ENCODE measurements at regions not wholly inside any gene's neighbourhood (a gene's known extent, or its start where the extent isn't known, plus 50 kb on each side); places are given as distances from the start of the nearest gene placed in this dataset.
A peak's percentile ranks its signal among the peaks of the same experiment; 100 is the strongest.

GRCh38 chr2:6780765-6781274, 84.9 kb downstream of the CMPK2 start:
- H3K4me3 ChIP-seq (ENCODE audit: low read depth, low read length), result no peak overlapping the region
- DNase-seq (ENCODE audit: low read depth), result no peak
- TF ChIP-seq CTCF (IDR thresholded peaks at IDR 0.05; ENCODE audit: control insufficient read depth, extremely low read depth, insufficient read depth), result no peak

GRCh38 chr2:6782517-6783237, 83.0 kb downstream of the CMPK2 start:
- TF ChIP-seq CTCF (IDR thresholded peaks at IDR 0.05; ENCODE audit: control insufficient read depth, extremely low read depth, insufficient read depth), result no peak
- no peak for DNase-seq (ENCODE audit: low read depth)
- no peak overlapping the region for H3K4me3 ChIP-seq (ENCODE audit: low read depth, low read length)

GRCh38 chr2:6783238-6783614, 82.5 kb downstream of the CMPK2 start:
- no peak overlapping the region for H3K4me3 ChIP-seq (ENCODE audit: low read depth, low read length)
- no peak for DNase-seq (ENCODE audit: low read depth)
- TF ChIP-seq CTCF (IDR thresholded peaks at IDR 0.05; ENCODE audit: control insufficient read depth, extremely low read depth, insufficient read depth), result no peak

GRCh38 chr2:6784291-6784690, 81.4 kb downstream of the CMPK2 start:
- no peak overlapping the region for H3K4me3 ChIP-seq (ENCODE audit: low read depth, low read length)
- DNase-seq (ENCODE audit: low read depth), result peak; percentile 43
- no peak for TF ChIP-seq CTCF (IDR thresholded peaks at IDR 0.05; ENCODE audit: control insufficient read depth, extremely low read depth, insufficient read depth)

GRCh38 chr2:6785493-6785892, 80.2 kb downstream of the CMPK2 start:
- DNase-seq (ENCODE audit: low read depth), result no peak
- no peak overlapping the region for H3K4me3 ChIP-seq (ENCODE audit: low read depth, low read length)
- no peak for TF ChIP-seq CTCF (IDR thresholded peaks at IDR 0.05; ENCODE audit: control insufficient read depth, extremely low read depth, insufficient read depth)

GRCh38 chr2:6787376-6787775, 78.3 kb downstream of the CMPK2 start:
- DNase-seq (ENCODE audit: low read depth), result no peak
- no peak for TF ChIP-seq CTCF (IDR thresholded peaks at IDR 0.05; ENCODE audit: control insufficient read depth, extremely low read depth, insufficient read depth)
- no peak overlapping the region for H3K4me3 ChIP-seq (ENCODE audit: low read depth, low read length)

- no peak for TF ChIP-seq CTCF (IDR thresholded peaks at IDR 0.05; ENCODE audit: control insufficient read depth, extremely low read depth, insufficient read depth)
- no peak overlapping the region for H3K4me3 ChIP-seq (ENCODE audit: low read depth, low read length)
- DNase-seq (ENCODE audit: low read depth), result no peak
Measured at GRCh38 chr2:6788614-6789013, 77.1 kb downstream of the CMPK2 start.
